Kidney (tissue), 13 donors: ENCODE measurements at regions not wholly inside any gene's neighbourhood (a gene's known extent, or its start where the extent isn't known, plus 50 kb on each side); places are given as distances from the start of the nearest gene placed in this dataset.
"Not testable (repeated sequence)": the region's sequence is repeated elsewhere in the genome, so short reads cannot be mapped to it uniquely, and the experiment has no call there.

Source experiments
- DNase-seq, 5 donors: peaks; one replicate each; pipeline ENCODE4 v3.0.0-alpha.2; 2013 to 2020
- FAIRE-seq: peaks from 2 replicates; lab custom pipeline; 2012; peaks lifted over from hg19 to GRCh38; lab: Jason Lieb, UNC
- H3K27ac ChIP-seq, 2 donors: one replicate each; pipeline ENCODE4 v1.7.0; 2013; ENCODE audit warnings: low read depth in 2 of 2, low read length in 2 of 2, inconsistent platforms in 1 of 2
- H3K27me3 ChIP-seq: one replicate; pipeline ENCODE4 v1.7.1; 2013; ENCODE audit warnings: low read length, inconsistent platforms; ENCODE audit not compliant: control insufficient read depth, insufficient read depth
- H3K36me3 ChIP-seq, 3 donors: one replicate each; pipeline versions ENCODE4 v1.7.0 to v1.7.1; 2013; ENCODE audit warnings: low read length in 3 of 3, control low read depth in 1 of 3, inconsistent platforms in 1 of 3; ENCODE audit not compliant: insufficient read depth in 3 of 3, control insufficient read depth in 2 of 3
- H3K4me1 ChIP-seq, 3 donors: one replicate each; pipeline versions ENCODE4 v1.7.0 to v1.7.1; 2013; ENCODE audit warnings: low read length in 3 of 3, inconsistent platforms in 1 of 3, low read depth in 1 of 3; ENCODE audit not compliant: control insufficient read depth in 2 of 3, insufficient read depth in 2 of 3
- H3K4me3 ChIP-seq, 3 donors: one replicate each; pipeline versions ENCODE4 v1.7.0 to v1.8.1; 2013; ENCODE audit warnings: low read length in 3 of 3, control low read depth in 1 of 3, inconsistent platforms in 1 of 3
- H3K9ac ChIP-seq, 3 donors: one replicate each; pipeline versions ENCODE4 v1.7.0 to v1.7.1; 2013; ENCODE audit warnings: low read length in 3 of 3, control low read depth in 1 of 3, inconsistent platforms in 1 of 3
- H3K9me3 ChIP-seq, 3 donors: one replicate each; pipeline versions ENCODE4 v1.7.0 to v1.7.1; 2013; ENCODE audit warnings: low read length in 3 of 3, control low read depth in 1 of 3, inconsistent platforms in 1 of 3; ENCODE audit not compliant: control insufficient read depth in 2 of 3, insufficient read depth in 1 of 3
- CTCF ChIP-seq: IDR thresholded peaks from 3 replicates; pipeline ENCODE4 v1.5.1; 2012; ENCODE audit warnings: mild to moderate bottlenecking, moderate library complexity, borderline replicate concordance; ENCODE audit not compliant: insufficient read depth; ENCODE audit errors: extremely low read depth
- intact Hi-C: fragments of 100-400 bp; cut with DNase I; formaldehyde crosslinking; loops from one replicate; pipeline ENCODE4 v1.11.1; 2022
- donor health status: control.
- donor health status: control.
- donor health status: control.
- donor health status: control.
- donor health status: control.
- donor health status: DM: yes; HTN: yes; CAD: no.
- donor health status: Normal renal cell carcinoma (clear cell type).

GRCh38 chr11:23884341-23884740, 612.5 kb upstream of the LUZP2 start:
- no peak for DNase-seq
- no peak overlapping the region for H3K9ac ChIP-seq
- no peak overlapping the region for H3K4me3 ChIP-seq
- no peak overlapping the region for H3K27ac ChIP-seq
- H3K4me1 ChIP-seq = no peaks in the 10 kb centered on the region
- H3K36me3 ChIP-seq = no peaks in the 10 kb centered on the region
- H3K27me3 ChIP-seq = no peaks in the 10 kb centered on the region
- H3K9me3 ChIP-seq = no peaks in the 10 kb centered on the region
- FAIRE-seq = no peak
- intact Hi-C loops = no loop called here
- no peak for TF ChIP-seq CTCF

DNA sequence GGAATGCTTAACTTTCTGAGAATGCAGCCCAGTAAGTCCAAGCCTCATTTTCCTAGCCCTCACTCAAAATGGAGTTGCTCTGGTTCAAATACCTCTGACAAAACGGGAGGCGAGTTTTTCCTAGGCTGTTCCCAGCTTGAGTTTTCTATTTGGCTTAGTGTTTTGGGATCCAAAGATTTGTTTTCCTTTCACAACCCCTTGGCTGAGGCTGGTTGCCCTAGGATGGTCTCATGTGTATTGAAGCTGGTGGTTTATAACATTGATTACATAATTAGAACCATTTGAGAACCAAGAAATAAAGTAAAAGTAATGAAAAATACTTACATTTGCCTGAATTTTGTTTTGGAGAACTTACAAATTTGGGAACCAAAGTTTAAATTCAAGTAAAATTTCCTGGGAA, 611.1 kb upstream of the LUZP2 start:
- no peaks in the 10 kb centered on the region for H3K27me3 ChIP-seq
- no peaks in the 10 kb centered on the region for H3K9me3 ChIP-seq
- no peak overlapping the region for H3K4me3 ChIP-seq
- H3K27ac ChIP-seq = no peak overlapping the region
- H3K36me3 ChIP-seq = no peaks in the 10 kb centered on the region
- DNase-seq = no peak
- intact Hi-C loops = no loop called here
- no peak for TF ChIP-seq CTCF
- FAIRE-seq = no peak
- no peak overlapping the region for H3K9ac ChIP-seq
- no peaks in the 10 kb centered on the region for H3K4me1 ChIP-seq

GRCh38 chr11:23887122-23887521, 609.7 kb upstream of the LUZP2 start:
- DNase-seq = not testable (repeated sequence)

DNA sequence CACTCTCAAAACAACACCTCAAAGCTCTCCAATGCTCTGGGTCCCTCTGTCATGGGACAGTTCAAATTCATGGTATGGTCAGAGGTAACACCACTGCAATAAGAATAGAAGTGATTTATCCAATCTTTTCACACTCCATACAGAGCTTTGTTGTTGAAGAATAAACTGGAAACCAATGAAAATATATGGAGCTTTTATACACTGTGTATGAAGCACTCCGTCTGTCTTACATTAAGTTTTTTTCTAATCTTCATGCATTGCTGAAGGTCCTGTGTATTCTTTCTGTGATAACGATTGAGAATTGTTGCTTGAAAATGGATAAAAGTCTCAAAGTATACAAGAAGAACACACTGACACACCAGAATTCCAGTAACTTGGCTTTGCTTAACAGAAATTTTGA, 603.7 kb upstream of the LUZP2 start:
- H3K27ac ChIP-seq = no peak overlapping the region
- H3K27me3 ChIP-seq = no peaks in the 10 kb centered on the region
- DNase-seq = no peak
- no peak for FAIRE-seq
- no peak for TF ChIP-seq CTCF
- H3K4me3 ChIP-seq = no peak overlapping the region
- H3K36me3 ChIP-seq = no peaks in the 10 kb centered on the region
- H3K4me1 ChIP-seq = no peaks in the 10 kb centered on the region
- intact Hi-C loops = no loop called here
- no peaks in the 10 kb centered on the region for H3K9me3 ChIP-seq
- H3K9ac ChIP-seq = no peak overlapping the region

More at GRCh38 chr11:23887122-23887521, 609.7 kb upstream of the LUZP2 start:
- H3K27me3 ChIP-seq, H3K9ac ChIP-seq, H3K36me3 ChIP-seq, FAIRE-seq, H3K9me3 ChIP-seq, intact Hi-C loops, H3K27ac ChIP-seq, H3K4me1 ChIP-seq, H3K4me3 ChIP-seq: not testable (repeated sequence)
